Common myeloid progenitor, CD34-positive (primary cell): ENCODE measurements at regions not wholly inside any gene's neighbourhood (a gene's known extent, or its start where the extent isn't known, plus 50 kb on each side); places are given as distances from the start of the nearest gene placed in this dataset.

ENCODE experiments used
- CTCF ChIA-PET: fragments of 350-600 bp; sonication (Branson Sonifier 250); formaldehyde crosslinking; loops from one replicate; lab custom pipeline; 2021; ENCODE audit warnings: antibody characterized with exemption; lab: Charles Lee
- POLR2A ChIA-PET: fragments of 350-600 bp; sonication (Branson Sonifier 250); formaldehyde crosslinking; loops from one replicate; lab custom pipeline; 2021; ENCODE audit warnings: antibody characterized with exemption; lab: Charles Lee
- DNase-seq, 3 donors: peaks; one replicate each; pipeline versions ENCODE4 v3.0.0 to v3.0.0-alpha.2; 2013
- H3K27ac ChIP-seq, 2 experiments: 1 replicate in 1 of 2; 2 replicates in 1 of 2; pipeline ENCODE4 v1.7.0; 2013; ENCODE audit warnings: inconsistent platforms in 2 of 2, low read length in 2 of 2, mild to moderate bottlenecking in 2 of 2, low read depth in 1 of 2, moderate library complexity in 1 of 2; ENCODE audit not compliant: severe bottlenecking in 2 of 2, insufficient read depth in 1 of 2, poor library complexity in 1 of 2
- H3K27me3 ChIP-seq, 5 experiments: replicated peaks in 2 of 5; 1 replicate in 3 of 5; 2 replicates in 2 of 5; pipeline versions ENCODE4 v1.6.1 to v1.7.0; 2013; ENCODE audit warnings: low read length in 4 of 5, mild to moderate bottlenecking in 2 of 5, moderate library complexity in 2 of 5, inconsistent platforms in 1 of 5; ENCODE audit not compliant: insufficient read depth in 5 of 5, control insufficient read depth in 4 of 5
- H3K36me3 ChIP-seq, 4 experiments: 1 replicate in 2 of 4; 2 replicates in 2 of 4; pipeline versions ENCODE4 v1.6.1 to v1.7.0; 2013; ENCODE audit warnings: low read length in 3 of 4, control low read depth in 1 of 4, mild to moderate bottlenecking in 1 of 4; ENCODE audit not compliant: control insufficient read depth in 4 of 4, insufficient read depth in 4 of 4
- H3K4me1 ChIP-seq, 4 experiments: 1 replicate in 3 of 4; 2 replicates in 1 of 4; pipeline versions ENCODE4 v1.6.1 to v1.7.1; 2013; ENCODE audit warnings: low read length in 3 of 4, mild to moderate bottlenecking in 3 of 4, control low read depth in 1 of 4, inconsistent platforms in 1 of 4, moderate library complexity in 1 of 4; ENCODE audit not compliant: control insufficient read depth in 4 of 4, insufficient read depth in 4 of 4; ENCODE audit errors: control extremely low read depth in 1 of 4
- H3K4me3 ChIP-seq, 7 experiments: 1 replicate in 4 of 7; 2 replicates in 3 of 7; pipeline versions ENCODE4 v1.5.1 to v1.7.0; 2013; ENCODE audit warnings: mild to moderate bottlenecking in 7 of 7, low read length in 6 of 7, moderate library complexity in 6 of 7, inconsistent platforms in 2 of 7, low read depth in 2 of 7, control low read depth in 1 of 7; ENCODE audit not compliant: insufficient read depth in 4 of 7, control insufficient read depth in 1 of 7; ENCODE audit errors: extremely low read depth in 1 of 7
- H3K9me3 ChIP-seq, 5 experiments: 1 replicate in 4 of 5; 2 replicates in 1 of 5; pipeline versions ENCODE4 v1.6.1 to v1.7.1; 2013; ENCODE audit warnings: low read length in 4 of 5, mild to moderate bottlenecking in 2 of 5, inconsistent platforms in 1 of 5, low read depth in 1 of 5, moderate library complexity in 1 of 5; ENCODE audit not compliant: control insufficient read depth in 4 of 5, insufficient read depth in 2 of 5; ENCODE audit errors: control extremely low read depth in 1 of 5
- WGBS: methylation state at CpG from one replicate; pipeline ENCODE4 v1.1.5; 2013; ENCODE audit not compliant: insufficient coverage; 5-methylcytosine and 5-hydroxymethylcytosine counted together

- Histone ChIP-seq H3K9me3 (no peaks in the 10 kb centered on the region), H3K27ac (no peak overlapping the region), H3K27me3 (peaks cover 0 to 9% (median 2%) of the 10 kb centered on the region in 5 experiments), H3K36me3 (no peaks in the 10 kb centered on the region), H3K4me1 (peaks cover 0 to 6% (median 0%) of the 10 kb centered on the region in 4 experiments), H3K4me3 (no peak overlapping the region)
- WGBS, result no CpG with 5 or more reads among the region's 2 CpGs
- ChIA-PET POLR2A (no interaction called here), CTCF (no interaction called here)
- DNase-seq, result no peak
Measured at GRCh38 chr7:35495377-35495776, 199.6 kb downstream of the HERPUD2 start.

GRCh38 chr7:35494407-35494806 lies 200.5 kb downstream of the HERPUD2 start:
- Histone ChIP-seq H3K9me3 (no peaks in the 10 kb centered on the region), H3K27me3 (peaks cover 0 to 6% (median 2%) of the 10 kb centered on the region in 5 experiments), H3K4me1 (peaks cover 0 to 6% (median 0%) of the 10 kb centered on the region in 4 experiments), H3K36me3 (no peaks in the 10 kb centered on the region), H3K4me3 (no peak overlapping the region), H3K27ac (no peak overlapping the region)
- POLR2A ChIA-PET, result no interaction called here
- CTCF ChIA-PET, result no interaction called here
- 81% methylated on average over 3 of the region's 3 CpGs for WGBS
- no peak for DNase-seq

DNA sequence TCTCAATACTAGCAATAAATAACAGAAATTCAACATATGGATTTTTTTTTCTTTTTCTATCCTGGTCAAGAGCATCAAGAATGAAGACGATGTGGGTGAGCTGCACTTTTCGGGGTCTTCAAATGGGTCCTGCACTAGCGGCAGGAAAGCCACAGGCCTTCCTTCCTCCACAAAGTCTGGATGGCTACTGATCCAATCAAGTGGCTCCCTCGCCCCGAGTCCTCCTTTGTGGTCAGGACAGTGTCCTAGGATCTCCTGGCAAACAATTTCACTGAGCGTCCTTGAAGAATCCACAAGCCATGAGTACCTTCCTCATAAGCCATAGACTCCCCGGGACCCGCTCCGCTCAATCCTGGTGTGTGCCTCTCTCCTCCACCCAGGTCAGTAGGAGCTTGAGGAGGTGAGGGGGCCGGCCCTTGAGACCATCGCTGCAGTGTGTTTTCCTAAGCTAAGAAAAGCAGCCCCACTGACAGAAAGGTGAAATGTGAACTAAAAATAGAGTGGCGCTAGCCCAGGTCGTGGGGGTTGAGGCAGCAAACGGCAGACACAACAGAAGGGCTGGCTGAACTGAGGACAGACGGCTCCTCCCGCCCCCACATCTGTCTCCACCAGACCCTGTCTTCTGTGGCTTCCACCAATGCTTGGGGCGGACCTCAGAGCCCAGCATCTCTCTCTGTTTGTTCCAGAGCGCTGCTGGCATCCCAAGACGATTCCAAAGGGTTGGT lies 202.3 kb downstream of the HERPUD2 start:
- ChIA-PET CTCF (no interaction called here), POLR2A (no interaction called here)
- Histone ChIP-seq H3K27ac (no peak overlapping the region), H3K4me3 (no peak overlapping the region), H3K4me1 (peaks cover 0 to 3% (median 0%) of the 10 kb centered on the region in 4 experiments), H3K36me3 (no peaks in the 10 kb centered on the region), H3K27me3 (peaks cover 0 to 6% (median 0%) of the 10 kb centered on the region in 5 experiments), H3K9me3 (peaks cover 0 to 2% (median 0%) of the 10 kb centered on the region in 5 experiments)
- WGBS, result 85% methylated on average over 18 of the region's 19 CpGs
- DNase-seq, result no peak

GRCh38 chr7:35491233-35491632 lies 203.7 kb downstream of the HERPUD2 start:
- H3K4me3 ChIP-seq, result no peak overlapping the region
- no peak for DNase-seq
- peaks cover 0 to 6% (median 0%) of the 10 kb centered on the region in 5 experiments for H3K27me3 ChIP-seq
- no peaks in the 10 kb centered on the region for H3K4me1 ChIP-seq
- ChIA-PET POLR2A (no interaction called here), CTCF (interaction anchor here (0.9 kb wide), 1 partner anchor 15 kb away, joined by 3 read pairs; no protein-coding TSS in a partner anchor)
- H3K9me3 ChIP-seq, result peaks cover 0 to 2% (median 0%) of the 10 kb centered on the region in 5 experiments
- H3K36me3 ChIP-seq, result no peaks in the 10 kb centered on the region
- no peak overlapping the region for H3K27ac ChIP-seq
- WGBS, result 100% methylated on average over 1 of the region's 1 CpG

DNA sequence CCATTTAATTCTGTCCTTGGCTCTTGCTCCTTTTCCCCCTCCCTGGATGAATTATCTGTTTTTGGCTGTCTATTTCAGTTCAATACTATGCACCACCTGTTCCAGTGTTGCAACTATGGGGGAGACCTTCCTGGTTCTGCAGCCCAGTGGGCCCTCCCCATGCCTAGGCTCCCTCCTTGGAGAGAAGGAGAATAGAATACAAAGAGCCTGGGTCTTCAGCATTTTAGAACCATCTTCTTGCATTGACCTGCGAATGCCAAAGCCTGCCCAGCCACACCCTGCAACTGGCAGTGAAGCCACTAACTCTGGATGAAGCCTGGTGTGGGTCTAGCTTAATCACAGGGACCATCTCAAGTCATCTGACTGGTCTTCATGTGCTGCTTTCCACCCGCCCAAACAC lies 207.1 kb downstream of the HERPUD2 start:
- Histone ChIP-seq H3K27me3 (peaks cover 0 to 6% (median 0%) of the 10 kb centered on the region in 5 experiments), H3K27ac (no peak overlapping the region), H3K4me3 (no peak overlapping the region), H3K9me3 (peaks cover 0 to 2% (median 0%) of the 10 kb centered on the region in 5 experiments), H3K4me1 (no peaks in the 10 kb centered on the region), H3K36me3 (no peaks in the 10 kb centered on the region)
- 93% methylated on average over 2 of the region's 2 CpGs for WGBS
- ChIA-PET POLR2A (no interaction called here), CTCF (no interaction called here)
- DNase-seq, result no peak

- Histone ChIP-seq H3K4me1 (no peaks in the 10 kb centered on the region), H3K4me3 (no peak overlapping the region), H3K36me3 (no peaks in the 10 kb centered on the region), H3K9me3 (peaks cover 0 to 2% (median 0%) of the 10 kb centered on the region in 5 experiments), H3K27me3 (peaks cover 0 to 4% (median 0%) of the 10 kb centered on the region in 5 experiments), H3K27ac (no peak overlapping the region)
- DNase-seq, result no peak
- WGBS, result 94% methylated on average over 6 of the region's 6 CpGs
- ChIA-PET CTCF (no interaction called here), POLR2A (no interaction called here)
Measured at GRCh38 chr7:35487402-35487801, 207.5 kb downstream of the HERPUD2 start.

GRCh38 chr7:35485436-35485835 lies 209.5 kb downstream of the HERPUD2 start:
- CTCF ChIA-PET, result no interaction called here

More at GRCh38 chr7:35485436-35485835, 209.5 kb downstream of the HERPUD2 start:
- 76% methylated on average over 5 of the region's 6 CpGs for WGBS
- POLR2A ChIA-PET, result no interaction called here
- Histone ChIP-seq H3K27ac (no peak overlapping the region), H3K4me1 (no peaks in the 10 kb centered on the region), H3K4me3 (no peak overlapping the region), H3K36me3 (no peaks in the 10 kb centered on the region), H3K27me3 (peaks cover 0 to 4% (median 0%) of the 10 kb centered on the region in 5 experiments), H3K9me3 (peaks cover 0 to 2% (median 0%) of the 10 kb centered on the region in 5 experiments)
- no peak for DNase-seq
